ENCODE measurements at regions not wholly inside any gene's neighbourhood (a gene's known extent, or its start where the extent isn't known, plus 50 kb on each side); places are given as distances from the start of the nearest gene placed in this dataset.

DNA sequence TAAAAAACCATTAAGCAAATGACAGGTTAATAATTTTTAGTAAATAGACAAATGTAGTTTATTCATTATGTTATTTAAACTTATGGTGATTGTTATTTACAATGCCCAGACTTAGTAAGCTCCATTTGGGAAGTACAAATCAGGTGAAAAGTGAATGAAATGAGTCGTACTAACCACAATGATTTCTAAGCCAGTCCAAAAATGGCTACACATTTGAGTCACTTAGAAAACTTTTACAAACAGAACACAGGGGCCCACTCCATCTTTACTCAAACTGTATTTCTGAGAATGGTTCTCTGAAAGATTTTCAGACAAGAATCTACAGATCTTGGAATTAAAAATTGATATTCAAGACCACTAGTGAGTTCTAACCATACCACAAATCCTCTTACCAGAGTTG is 653.3 kb upstream of the MIS18BP1 start:
- Histone ChIP-seq H3K4me1 (no peaks in the 10 kb centered on the region), H3K36me3 (no peaks in the 10 kb centered on the region), H3K27me3 (no peaks in the 10 kb centered on the region), H3K9me3 (peaks cover 0 to 9% (median 8%) of the 10 kb centered on the region in 4 donors), H3K27ac (no peak overlapping the region), H3K4me3 (no peak overlapping the region)
- no peak for DNase-seq
- intact Hi-C loops (cut with DNase I; ENCODE audit: low total_unique reads), result no loop called here
- 58 to 75% (median 60%) methylated on average over 1 of the region's 1 CpG for WGBS, 5 donors
- no peak for TF ChIP-seq POLR2A (IDR thresholded peaks at IDR 0.05)
- TF ChIP-seq, protein P1, sequence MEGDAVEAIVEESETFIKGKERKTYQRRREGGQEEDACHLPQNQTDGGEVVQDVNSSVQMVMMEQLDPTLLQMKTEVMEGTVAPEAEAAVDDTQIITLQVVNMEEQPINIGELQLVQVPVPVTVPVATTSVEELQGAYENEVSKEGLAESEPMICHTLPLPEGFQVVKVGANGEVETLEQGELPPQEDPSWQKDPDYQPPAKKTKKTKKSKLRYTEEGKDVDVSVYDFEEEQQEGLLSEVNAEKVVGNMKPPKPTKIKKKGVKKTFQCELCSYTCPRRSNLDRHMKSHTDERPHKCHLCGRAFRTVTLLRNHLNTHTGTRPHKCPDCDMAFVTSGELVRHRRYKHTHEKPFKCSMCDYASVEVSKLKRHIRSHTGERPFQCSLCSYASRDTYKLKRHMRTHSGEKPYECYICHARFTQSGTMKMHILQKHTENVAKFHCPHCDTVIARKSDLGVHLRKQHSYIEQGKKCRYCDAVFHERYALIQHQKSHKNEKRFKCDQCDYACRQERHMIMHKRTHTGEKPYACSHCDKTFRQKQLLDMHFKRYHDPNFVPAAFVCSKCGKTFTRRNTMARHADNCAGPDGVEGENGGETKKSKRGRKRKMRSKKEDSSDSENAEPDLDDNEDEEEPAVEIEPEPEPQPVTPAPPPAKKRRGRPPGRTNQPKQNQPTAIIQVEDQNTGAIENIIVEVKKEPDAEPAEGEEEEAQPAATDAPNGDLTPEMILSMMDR (IDR thresholded peaks at IDR 0.05), result no peak
- no peak for TF ChIP-seq EP300 (IDR thresholded peaks at IDR 0.05)
- TF ChIP-seq POLR2AphosphoS5 (IDR thresholded peaks at IDR 0.05), result no peak

DNA sequence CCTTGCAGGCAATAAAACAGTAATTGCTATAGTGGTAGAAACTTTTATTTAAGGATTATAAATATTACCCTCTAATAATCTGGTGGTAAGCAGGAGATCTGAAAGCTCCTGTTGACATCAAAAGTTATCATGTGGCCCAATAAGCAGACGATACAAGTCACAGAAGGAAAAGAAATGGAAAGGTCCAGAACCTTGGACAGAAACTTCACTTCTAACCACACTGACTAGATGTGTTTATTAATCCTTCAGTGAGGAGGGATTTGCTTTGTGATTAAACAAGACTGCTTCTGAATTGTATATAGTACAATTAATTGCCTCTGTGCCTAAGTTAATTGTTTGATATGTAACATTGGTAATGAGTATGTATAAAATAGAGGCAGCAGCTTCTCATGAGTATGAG is 652.7 kb upstream of the MIS18BP1 start:
- Histone ChIP-seq H3K36me3 (no peaks in the 10 kb centered on the region), H3K27me3 (no peaks in the 10 kb centered on the region), H3K4me1 (no peaks in the 10 kb centered on the region), H3K4me3 (no peak overlapping the region), H3K27ac (no peak overlapping the region), H3K9me3 (peaks cover 0 to 7% (median 6%) of the 10 kb centered on the region in 4 donors)
- intact Hi-C loops (cut with DNase I; ENCODE audit: low total_unique reads), result no loop called here
- no peak for TF ChIP-seq EP300 (IDR thresholded peaks at IDR 0.05)
- no peak for DNase-seq
- WGBS, 5 donors, result 62 to 72% (median 71%) methylated on average over 1 of the region's 1 CpG

DNA sequence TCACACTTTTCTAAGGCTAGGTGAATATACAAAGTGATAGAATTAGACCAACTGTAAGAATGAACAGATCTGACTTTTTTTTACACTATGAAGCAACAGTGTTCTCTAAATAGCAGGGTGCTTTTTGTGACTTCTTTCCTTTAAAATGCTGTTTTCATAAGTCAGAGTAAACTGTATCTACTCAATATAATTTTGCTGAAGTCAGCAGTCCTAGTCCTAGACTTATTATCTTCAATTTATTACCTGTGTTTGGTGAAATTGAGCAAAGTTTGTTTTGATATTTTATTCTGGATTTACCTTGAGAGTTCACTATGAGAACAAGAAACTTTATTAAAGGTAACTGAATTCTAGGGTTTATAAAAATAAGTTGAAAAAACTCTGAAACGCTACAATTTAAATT is 651.3 kb upstream of the MIS18BP1 start:
- whole genome bisulfite sequencing, 5 donors, result 91 to 96% (median 93%) methylated on average over 1 of the region's 1 CpG
- DNase-seq, result no peak
- H3K27ac ChIP-seq, result no peak overlapping the region
- intact Hi-C loops (cut with DNase I; ENCODE audit: low total_unique reads), result no loop called here
- H3K4me3 ChIP-seq, result no peak overlapping the region
- no peaks in the 10 kb centered on the region for H3K27me3 ChIP-seq
- no peaks in the 10 kb centered on the region for H3K9me3 ChIP-seq
- TF ChIP-seq EP300 (IDR thresholded peaks at IDR 0.05) (no peak), POLR2A (IDR thresholded peaks at IDR 0.05) (no peak), POLR2AphosphoS5 (IDR thresholded peaks at IDR 0.05) (no peak)
- TF ChIP-seq, protein P1 (IDR thresholded peaks at IDR 0.05), result no peak
- no peaks in the 10 kb centered on the region for H3K4me1 ChIP-seq
- no peaks in the 10 kb centered on the region for H3K36me3 ChIP-seq

DNA sequence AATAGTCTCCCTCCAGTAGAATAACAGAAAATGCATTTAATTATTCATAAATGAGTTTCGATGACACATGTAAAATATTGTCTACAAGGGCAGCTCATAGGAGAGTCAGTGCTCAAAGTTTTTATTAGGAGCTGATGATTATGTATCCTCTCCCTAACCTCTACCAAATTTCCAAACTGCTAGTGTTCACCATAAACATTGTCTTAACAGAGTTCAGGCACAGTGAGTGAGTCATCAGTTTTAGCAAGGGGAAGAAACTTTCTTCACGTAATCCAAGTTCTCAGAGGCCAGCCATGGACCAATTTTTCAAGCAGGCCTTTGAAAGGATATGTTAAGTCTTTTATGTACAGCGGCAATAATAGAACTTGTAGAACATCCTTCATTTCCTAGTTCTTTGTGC is 649.2 kb upstream of the MIS18BP1 start:
- Histone ChIP-seq H3K4me1 (no peaks in the 10 kb centered on the region), H3K4me3 (no peak overlapping the region), H3K36me3 (no peaks in the 10 kb centered on the region), H3K27ac (no peak overlapping the region), H3K27me3 (no peaks in the 10 kb centered on the region), H3K9me3 (no peaks in the 10 kb centered on the region)
- no peak for DNase-seq
- TF ChIP-seq, protein P1 (IDR thresholded peaks at IDR 0.05), result no peak
- TF ChIP-seq EP300 (IDR thresholded peaks at IDR 0.05) (no peak), POLR2AphosphoS5 (IDR thresholded peaks at IDR 0.05) (no peak), POLR2A (IDR thresholded peaks at IDR 0.05) (no peak)
- intact Hi-C loops (cut with DNase I; ENCODE audit: low total_unique reads), result no loop called here
- 69 to 87% (median 83%) methylated on average over 3 of the region's 3 CpGs for WGBS, 5 donors

DNA sequence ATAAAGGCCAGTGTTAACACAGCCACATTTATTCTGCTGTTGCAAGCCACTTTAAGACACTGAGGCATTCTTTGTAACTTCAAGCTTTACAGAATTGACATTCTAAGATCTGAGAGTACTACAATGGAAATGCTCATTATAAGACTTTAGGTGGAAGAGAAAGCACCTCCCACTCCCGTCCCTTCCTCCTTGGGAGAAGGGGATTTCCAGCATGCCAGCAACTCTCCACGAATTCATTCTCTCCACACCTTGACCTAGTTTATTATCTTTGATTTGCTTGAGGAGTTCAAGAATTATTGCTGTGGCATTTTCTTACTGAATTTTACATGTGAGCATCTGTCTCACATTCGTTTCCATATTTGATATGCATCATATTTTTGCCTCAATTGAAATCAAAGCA is 644.4 kb upstream of the MIS18BP1 start:
- intact Hi-C loops (cut with DNase I; ENCODE audit: low total_unique reads), result no loop called here
- Histone ChIP-seq H3K9me3 (no peaks in the 10 kb centered on the region), H3K27ac (no peak overlapping the region), H3K4me1 (no peaks in the 10 kb centered on the region), H3K27me3 (no peaks in the 10 kb centered on the region), H3K36me3 (no peaks in the 10 kb centered on the region), H3K4me3 (no peak overlapping the region)
- no peak for DNase-seq
- TF ChIP-seq EP300 (IDR thresholded peaks at IDR 0.05), result no peak
- no peak for TF ChIP-seq POLR2A (IDR thresholded peaks at IDR 0.05)
- no peak for TF ChIP-seq POLR2AphosphoS5 (IDR thresholded peaks at IDR 0.05)
- TF ChIP-seq, protein P1 (IDR thresholded peaks at IDR 0.05), result no peak
- 42 to 68% (median 45%) methylated on average over 3 of the region's 3 CpGs for WGBS, 5 donors
